Right renal pelvis (tissue), 4 donors: ENCODE measurements at regions not wholly inside any gene's neighbourhood (a gene's known extent, or its start where the extent isn't known, plus 50 kb on each side); places are given as distances from the start of the nearest gene placed in this dataset.

Experiments used
- DNase-seq, 4 donors: peaks; one replicate each; pipeline ENCODE4 v3.0.0-alpha.2; 2013; ENCODE audit warnings: low read depth in 4 of 4, low spot score in 3 of 4, missing footprints in 1 of 4

DNA sequence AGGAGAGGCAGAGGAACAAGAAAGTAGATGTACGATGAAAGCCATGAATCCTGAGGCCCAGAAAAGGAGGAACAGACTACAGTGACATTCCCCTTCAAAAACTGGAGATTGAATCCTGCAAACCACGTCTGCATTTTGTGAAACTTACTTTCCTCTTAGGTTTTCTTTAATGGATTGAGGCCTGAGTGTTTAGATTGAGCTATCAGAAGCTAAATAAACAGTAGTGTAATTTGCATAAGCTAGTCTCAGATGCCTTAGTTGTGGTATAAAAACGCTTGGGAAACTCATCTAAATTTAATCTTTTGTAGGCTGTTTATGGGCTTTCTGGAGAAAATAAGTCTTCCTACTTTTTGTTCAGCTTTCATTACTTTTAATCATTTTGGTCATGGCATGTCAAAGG lies 94.8 kb upstream of the HDAC9 start:
- DNase-seq, result no peak

GRCh38 chr7:18401757-18402156 lies 93.8 kb upstream of the HDAC9 start:
- DNase-seq, result no peak

DNA sequence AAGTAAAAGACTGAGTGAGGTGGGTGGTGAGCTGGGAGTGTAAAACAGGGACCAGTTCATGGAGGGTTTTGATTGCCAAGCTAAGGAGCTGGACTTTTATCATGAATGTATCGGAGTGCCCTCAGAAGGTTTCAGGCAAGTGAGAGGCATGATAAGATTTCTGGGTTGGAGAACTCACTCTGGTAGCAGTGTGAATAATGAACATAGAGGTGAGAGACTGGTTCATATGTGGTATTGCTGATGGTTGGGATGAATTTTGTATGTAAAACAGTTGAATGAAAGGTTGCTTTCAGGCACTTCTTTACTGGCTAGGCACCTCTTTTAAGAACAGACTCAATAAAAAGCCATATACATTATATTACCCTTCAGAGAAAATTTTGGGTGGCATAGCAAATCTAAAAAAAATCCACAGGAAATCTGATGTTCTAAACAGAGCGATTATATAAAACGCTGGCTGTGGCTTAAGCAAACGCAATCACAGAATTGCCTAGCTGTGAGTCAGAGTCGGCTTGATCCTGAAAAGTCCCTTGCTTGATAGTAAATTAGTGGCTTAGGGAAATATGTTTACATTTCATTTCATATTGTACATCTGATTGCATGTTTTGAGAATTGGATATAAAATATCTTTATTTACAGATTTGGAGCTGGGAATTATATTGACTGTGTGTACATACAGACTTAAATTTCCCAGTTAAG lies 92.9 kb upstream of the HDAC9 start:
- no peak for DNase-seq

- DNase-seq, result no peak
Measured at GRCh38 chr7:18405726-18406125, 89.8 kb upstream of the HDAC9 start.

- DNase-seq, result no peak
Measured at GRCh38 chr7:18407385-18407784, 88.2 kb upstream of the HDAC9 start.

- DNase-seq, result no peak
Measured at GRCh38 chr7:18408461-18408860, 87.1 kb upstream of the HDAC9 start.

DNA sequence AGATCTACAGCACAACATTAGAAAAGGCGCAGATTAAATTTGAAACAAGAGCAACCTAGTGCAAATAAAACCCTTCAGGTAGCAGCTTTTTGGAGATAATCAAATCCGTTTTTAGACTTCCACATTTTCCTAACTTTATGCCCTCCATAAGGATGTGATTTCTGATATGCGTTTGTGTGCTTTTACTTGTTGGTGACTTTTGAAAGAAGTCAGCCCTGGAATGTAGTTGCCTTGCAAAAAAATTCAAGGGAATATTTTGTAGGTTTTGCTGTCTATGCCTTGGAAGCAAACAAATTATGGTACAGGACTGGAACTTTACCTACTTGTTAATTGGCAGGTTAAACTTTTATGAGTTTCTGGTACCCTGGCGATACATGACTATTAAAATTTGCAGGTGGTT lies 86.7 kb upstream of the HDAC9 start:
- DNase-seq, result no peak

DNA sequence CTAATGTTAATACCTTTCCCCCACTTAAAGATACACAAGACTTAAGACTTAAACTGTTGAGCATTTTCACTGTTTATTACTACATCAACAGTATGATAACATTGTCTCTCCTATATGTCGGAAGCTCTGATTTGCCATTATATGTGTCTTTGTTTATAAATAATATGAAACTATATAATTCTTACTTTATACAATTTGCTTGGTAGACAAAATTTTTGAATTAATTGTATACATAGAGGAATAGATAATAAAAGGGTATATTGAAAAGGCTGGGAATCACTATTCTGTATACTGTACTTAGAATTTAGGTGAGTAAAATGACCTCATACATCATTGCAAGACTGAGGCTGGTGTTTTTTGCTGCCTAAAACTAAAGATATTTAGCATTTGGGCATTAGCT lies 82.1 kb upstream of the HDAC9 start:
- no peak for DNase-seq

GRCh38 chr7:18414885-18415284 lies 80.7 kb upstream of the HDAC9 start:
- DNase-seq, result no peak

DNA sequence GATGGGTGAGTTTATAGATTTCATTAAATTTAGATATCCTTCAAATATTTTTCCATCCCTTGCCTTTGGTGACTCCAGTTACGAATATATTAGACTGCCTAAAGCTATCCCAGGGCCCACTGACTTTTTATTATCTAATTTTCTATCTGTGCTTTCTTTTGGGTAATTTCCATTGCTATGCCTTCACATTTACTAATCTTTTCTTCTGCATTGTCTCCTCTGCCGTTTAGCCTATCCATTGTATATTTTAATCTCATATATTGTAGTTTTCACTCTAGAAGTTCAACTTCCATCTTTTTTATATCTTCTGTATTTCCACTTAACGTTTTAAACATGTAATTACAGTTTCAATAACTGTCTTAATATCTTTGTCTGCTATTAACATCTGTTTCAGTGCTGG lies 78.6 kb upstream of the HDAC9 start:
- no peak for DNase-seq

GRCh38 chr7:18419456-18419855 lies 76.1 kb upstream of the HDAC9 start:
- no peak for DNase-seq

- DNase-seq, result no peak
Measured at GRCh38 chr7:18420108-18420507, 75.4 kb upstream of the HDAC9 start.

- DNase-seq, result no peak
Measured at GRCh38 chr7:18420748-18421147, 74.8 kb upstream of the HDAC9 start.

DNA sequence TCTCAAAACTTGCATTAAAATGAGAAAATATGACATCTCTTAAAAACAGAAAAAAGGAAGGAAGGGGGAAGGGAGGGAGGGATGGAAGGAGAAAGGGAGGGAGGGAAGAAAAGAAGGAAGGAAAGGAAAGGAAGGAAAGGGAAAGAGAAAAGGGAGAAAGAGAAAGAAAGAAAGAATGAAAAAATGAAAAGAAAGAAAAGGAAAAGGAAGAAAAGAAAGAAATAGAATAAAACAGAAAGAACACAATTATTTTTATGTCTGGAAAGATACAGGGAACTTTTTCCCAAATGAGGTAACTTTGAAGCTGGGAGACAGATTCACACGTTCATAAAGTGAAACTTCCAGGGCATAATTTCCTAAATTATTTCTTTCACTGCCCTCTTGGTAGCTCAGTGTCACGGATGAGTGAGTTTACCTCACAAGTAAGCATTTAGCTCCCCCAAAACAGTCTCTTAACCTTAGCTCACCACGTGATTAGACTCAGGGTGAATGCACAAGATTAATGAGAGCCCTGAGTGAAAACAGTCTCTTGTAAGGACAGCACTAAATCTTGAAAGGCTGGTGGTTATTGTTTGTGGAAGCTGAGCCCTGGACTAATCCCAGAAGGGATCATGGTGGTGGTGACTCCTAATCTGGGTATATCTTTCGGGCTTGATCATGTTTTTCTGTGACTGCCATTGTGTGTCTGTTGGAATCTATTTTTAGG lies 74.1 kb upstream of the HDAC9 start:
- DNase-seq, result peak in 1 of 4 donors; percentile 68

DNA sequence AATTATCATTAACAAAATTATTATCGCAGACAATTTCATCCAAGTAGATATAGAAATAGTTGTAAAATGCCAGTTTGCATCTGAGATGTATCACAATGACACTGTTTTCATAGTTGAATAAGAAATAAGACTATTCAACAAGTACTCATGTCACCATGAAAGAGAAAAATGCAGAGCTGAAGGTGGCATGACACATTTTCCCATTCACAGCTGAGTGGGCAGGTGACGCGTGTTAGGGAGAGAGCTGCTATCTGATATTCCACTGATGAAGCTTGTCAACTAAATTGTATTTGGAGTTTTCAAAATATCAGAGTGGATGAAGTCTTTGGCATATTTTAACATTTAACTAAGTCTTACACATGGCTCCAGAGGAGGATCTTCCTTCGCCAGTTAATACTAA lies 70.3 kb upstream of the HDAC9 start:
- no peak for DNase-seq

- DNase-seq, result no peak
Measured at GRCh38 chr7:18425838-18426445, 69.6 kb upstream of the HDAC9 start.

- DNase-seq, result no peak
Measured at GRCh38 chr7:18426564-18427226, 68.9 kb upstream of the HDAC9 start.

DNA sequence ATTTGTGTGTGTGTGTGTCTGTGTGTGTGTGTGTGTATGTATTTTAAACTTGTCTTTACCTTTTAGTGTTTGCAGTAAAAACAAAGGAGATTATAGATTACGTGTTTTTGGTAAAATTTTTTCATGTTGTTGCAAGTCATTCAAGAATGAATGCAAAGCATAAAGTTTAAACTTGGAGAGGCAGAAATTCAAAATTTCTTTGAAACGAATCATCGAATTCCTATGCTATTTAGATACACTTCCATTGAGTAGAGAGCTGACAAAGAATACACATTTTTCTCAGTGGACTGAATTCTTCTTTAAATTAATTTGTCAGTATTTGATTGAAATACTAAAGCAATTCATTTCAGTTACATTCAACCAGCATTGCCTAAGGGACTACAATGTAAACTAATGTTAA lies 66.0 kb upstream of the HDAC9 start:
- no peak for DNase-seq

GRCh38 chr7:18430810-18431209 lies 64.7 kb upstream of the HDAC9 start:
- DNase-seq, result no peak

DNA sequence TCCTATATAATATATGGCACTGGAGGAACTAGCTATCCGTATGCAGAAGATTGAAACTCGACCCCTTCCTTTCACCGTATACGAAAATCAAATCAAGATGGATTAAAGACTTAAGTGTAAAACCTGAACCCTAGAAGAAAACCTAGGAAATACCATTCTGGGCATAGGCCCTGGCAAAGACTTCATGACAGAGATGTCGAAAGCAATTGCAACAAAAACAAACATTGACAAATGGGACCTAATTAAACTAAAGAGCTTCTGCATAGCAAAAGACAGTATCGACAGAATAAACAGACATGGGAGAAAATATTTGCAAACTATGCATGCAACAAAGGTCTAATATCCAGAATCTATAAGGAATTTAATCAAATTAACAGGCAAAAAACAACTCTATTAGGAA lies 61.4 kb upstream of the HDAC9 start:
- no peak for DNase-seq

- no peak for DNase-seq
Measured at GRCh38 chr7:18437101-18437500, 58.4 kb upstream of the HDAC9 start.

- DNase-seq, result no peak
Measured at GRCh38 chr7:18440934-18441333, 54.6 kb upstream of the HDAC9 start.
